Hematopoietic multipotent progenitor cell treated with erythropoietin and hydrocortisone succinate and interleukin-3 and kit ligand, for 17 days (in vitro differentiated cells): ENCODE measurements at regions not wholly inside any gene's neighbourhood (a gene's known extent, or its start where the extent isn't known, plus 50 kb on each side); places are given as distances from the start of the nearest gene placed in this dataset.

Experiments
- DNase-seq: peaks from one replicate; pipeline ENCODE4 v3.0.0-alpha.2; 2015; ENCODE audit warnings: low spot score

GRCh38 chrX:2608638-2609430 is 82.3 kb upstream of the CD99 start:
- DNase-seq: peak; percentile 56

- DNase-seq: no peak
Observed at GRCh38 chrX:2607113-2607512, 84.0 kb upstream of the CD99 start.

- no peak for DNase-seq
Observed at GRCh38 chrX:2600564-2600963, 90.5 kb upstream of the CD99 start.

GRCh38 chrX:2596555-2597255 is 94.4 kb upstream of the CD99 start:
- DNase-seq: no peak

- DNase-seq: no peak
Observed at GRCh38 chrX:2596045-2596444, 95.0 kb upstream of the CD99 start.

- no peak for DNase-seq
Observed at GRCh38 chrX:2595258-2595657, 94.5 kb upstream of the DHRSX start.

- no peak for DNase-seq
Observed at GRCh38 chrX:2594491-2594890, 93.7 kb upstream of the DHRSX start.

- no peak for DNase-seq
Observed at GRCh38 chrX:2592279-2592678, 91.5 kb upstream of the DHRSX start.

- DNase-seq: no peak
Observed at GRCh38 chrX:2589186-2590020, 88.6 kb upstream of the DHRSX start.

GRCh38 chrX:2588049-2588448 is 87.3 kb upstream of the DHRSX start:
- DNase-seq: no peak

GRCh38 chrX:2587146-2587545 is 86.4 kb upstream of the DHRSX start:
- no peak for DNase-seq

- no peak for DNase-seq
Observed at GRCh38 chrX:2585158-2585470, 84.3 kb upstream of the DHRSX start.

- DNase-seq: no peak
Observed at GRCh38 chrX:2584251-2585157, 83.7 kb upstream of the DHRSX start.

- no peak for DNase-seq
Observed at GRCh38 chrX:2583194-2584162, 82.7 kb upstream of the DHRSX start.

GRCh38 chrX:2582667-2583066 is 81.9 kb upstream of the DHRSX start:
- DNase-seq: no peak

- no peak for DNase-seq
Observed at GRCh38 chrX:2581296-2581695, 80.5 kb upstream of the DHRSX start.

GRCh38 chrX:2578864-2579263 is 78.1 kb upstream of the DHRSX start:
- DNase-seq: no peak

GRCh38 chrX:2577844-2578466 is 77.2 kb upstream of the DHRSX start:
- no peak for DNase-seq

- DNase-seq: no peak
Observed at GRCh38 chrX:2576793-2577192, 76.0 kb upstream of the DHRSX start.

- no peak for DNase-seq
Observed at GRCh38 chrX:2574271-2574670, 73.5 kb upstream of the DHRSX start.
